KMS-11 (cell line): ENCODE measurements at regions not wholly inside any gene's neighbourhood (a gene's known extent, or its start where the extent isn't known, plus 50 kb on each side); places are given as distances from the start of the nearest gene placed in this dataset.

ENCODE experiments used
- H2AFZ ChIP-seq: fragments of 200-600 bp; sonication (generic); 2 replicates; pipeline ENCODE4 v1.6.1; 2016; ENCODE audit warnings: antibody characterized with exemption, mixed run types, low read depth
- H3K27ac ChIP-seq: fragments of 200-600 bp; sonication (generic); 2 replicates; pipeline ENCODE4 v1.6.1; 2016; ENCODE audit warnings: mild to moderate bottlenecking, mixed run types
- H3K27me3 ChIP-seq: fragments of 200-600 bp; sonication (generic); 2 replicates; pipeline ENCODE4 v1.6.1; 2017; ENCODE audit warnings: mild to moderate bottlenecking, low read depth, mixed run types, moderate library complexity; ENCODE audit not compliant: insufficient read depth
- H3K36me3 ChIP-seq: fragments of 200-600 bp; sonication (generic); 2 replicates; pipeline ENCODE4 v1.6.1; 2017; ENCODE audit warnings: mild to moderate bottlenecking, mixed run types; ENCODE audit not compliant: insufficient read depth
- H3K4me1 ChIP-seq: fragments of 200-600 bp; sonication (generic); 2 replicates; pipeline ENCODE4 v1.6.1; 2016; ENCODE audit warnings: mild to moderate bottlenecking, low read depth, mixed run types; ENCODE audit not compliant: poor library complexity, severe bottlenecking
- H3K4me2 ChIP-seq: fragments of 200-600 bp; sonication (generic); 2 replicates; pipeline ENCODE4 v1.7.0; 2016; ENCODE audit warnings: mild to moderate bottlenecking, mixed run types
- H3K4me3 ChIP-seq: fragments of 200-600 bp; sonication (generic); IDR thresholded peaks from 2 replicates; pipeline ENCODE4 v1.6.1; 2017; ENCODE audit warnings: low read depth, low read length, mixed read lengths; ENCODE audit not compliant: insufficient read depth
- H3K79me2 ChIP-seq: fragments of 200-600 bp; sonication (generic); 2 replicates; pipeline ENCODE4 v1.6.1; 2016; ENCODE audit warnings: low read depth, mixed run types; ENCODE audit not compliant: insufficient read depth
- H3K9ac ChIP-seq: fragments of 200-600 bp; sonication (generic); 2 replicates; pipeline ENCODE4 v1.6.1; 2016; ENCODE audit warnings: mild to moderate bottlenecking, mixed run types
- H4K20me1 ChIP-seq: fragments of 200-600 bp; sonication (generic); 2 replicates; pipeline ENCODE4 v1.6.1; 2016; ENCODE audit warnings: mild to moderate bottlenecking, mixed run types; ENCODE audit not compliant: insufficient read depth
- TF ChIP-seq, protein P1 (sequence below): fragments of 200-600 bp; sonication (generic); conservative IDR thresholded peaks from 2 replicates; pipeline ENCODE4 v1.6.1; 2017; ENCODE audit warnings: low read depth, mild to moderate bottlenecking, antibody characterized with exemption, low read length, moderate library complexity, mixed read lengths

DNA sequence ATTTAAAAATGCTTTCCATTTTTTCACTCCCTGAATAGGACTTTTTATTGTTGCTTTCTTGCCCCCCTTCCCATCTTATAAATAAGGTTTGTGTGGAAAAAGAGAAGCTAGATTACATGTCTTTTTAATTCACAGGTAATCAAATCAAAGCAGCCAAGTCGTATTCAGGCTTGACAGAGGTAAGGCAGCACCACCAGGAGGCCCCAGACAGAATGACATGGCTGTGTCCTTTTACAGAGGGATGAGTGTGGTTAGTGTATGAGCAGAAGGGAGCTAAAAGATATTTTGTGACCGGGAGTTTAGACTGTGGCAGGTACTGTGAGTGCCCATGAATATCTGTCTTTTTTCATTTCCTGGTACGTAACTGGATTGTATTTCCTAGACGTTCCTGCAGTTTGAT, 596.1 kb downstream of the ETNK1 start:
- Histone ChIP-seq H3K4me1 (peaks cover 45% of the 10 kb centered on the region), H4K20me1 (no peaks in the 10 kb centered on the region), H3K79me2 (no peaks in the 10 kb centered on the region), H3K9ac (no peak overlapping the region), H3K27me3 (no peaks in the 10 kb centered on the region), H3K27ac (no peak overlapping the region), H2AFZ (peak overlapping the region; percentile 2; the same call in 1 of the 2 replicates), H3K36me3 (no peaks in the 10 kb centered on the region), H3K4me3 (no peak overlapping the region), H3K4me2 (peak overlapping the region; percentile 53; the same call in 1 of the 2 replicates)
- TF ChIP-seq, protein P1, sequence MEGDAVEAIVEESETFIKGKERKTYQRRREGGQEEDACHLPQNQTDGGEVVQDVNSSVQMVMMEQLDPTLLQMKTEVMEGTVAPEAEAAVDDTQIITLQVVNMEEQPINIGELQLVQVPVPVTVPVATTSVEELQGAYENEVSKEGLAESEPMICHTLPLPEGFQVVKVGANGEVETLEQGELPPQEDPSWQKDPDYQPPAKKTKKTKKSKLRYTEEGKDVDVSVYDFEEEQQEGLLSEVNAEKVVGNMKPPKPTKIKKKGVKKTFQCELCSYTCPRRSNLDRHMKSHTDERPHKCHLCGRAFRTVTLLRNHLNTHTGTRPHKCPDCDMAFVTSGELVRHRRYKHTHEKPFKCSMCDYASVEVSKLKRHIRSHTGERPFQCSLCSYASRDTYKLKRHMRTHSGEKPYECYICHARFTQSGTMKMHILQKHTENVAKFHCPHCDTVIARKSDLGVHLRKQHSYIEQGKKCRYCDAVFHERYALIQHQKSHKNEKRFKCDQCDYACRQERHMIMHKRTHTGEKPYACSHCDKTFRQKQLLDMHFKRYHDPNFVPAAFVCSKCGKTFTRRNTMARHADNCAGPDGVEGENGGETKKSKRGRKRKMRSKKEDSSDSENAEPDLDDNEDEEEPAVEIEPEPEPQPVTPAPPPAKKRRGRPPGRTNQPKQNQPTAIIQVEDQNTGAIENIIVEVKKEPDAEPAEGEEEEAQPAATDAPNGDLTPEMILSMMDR: no peak; the same call in 1 of the 2 replicates

DNA sequence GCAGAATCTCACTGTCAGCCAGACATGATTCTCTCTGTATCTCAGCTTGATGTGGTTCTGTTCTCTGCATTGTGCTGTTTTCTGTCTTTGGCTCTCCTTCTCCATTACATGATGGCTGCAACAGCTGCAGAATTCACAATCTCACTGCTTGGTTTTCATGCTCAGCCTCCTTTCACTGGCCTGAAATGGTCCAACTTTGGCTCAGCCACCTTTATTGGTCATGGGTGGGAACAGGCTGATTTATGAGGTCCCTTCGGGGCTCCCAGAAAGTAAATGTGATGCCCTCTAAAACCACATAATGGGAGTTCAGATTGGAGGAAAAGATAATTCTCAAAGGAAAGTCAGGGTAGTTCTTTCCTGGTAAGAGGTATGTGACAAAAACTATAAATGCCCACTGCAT, 597.0 kb downstream of the ETNK1 start:
- no peaks in the 10 kb centered on the region for H3K79me2 ChIP-seq
- peak overlapping the region; percentile 53 for H3K4me2 ChIP-seq
- H3K27ac ChIP-seq: peak overlapping the region; percentile 53
- H3K4me3 ChIP-seq: no peak overlapping the region
- H3K36me3 ChIP-seq: no peaks in the 10 kb centered on the region
- TF ChIP-seq, protein P1: no peak
- no peaks in the 10 kb centered on the region for H3K27me3 ChIP-seq
- no peak overlapping the region for H3K9ac ChIP-seq
- H4K20me1 ChIP-seq: no peaks in the 10 kb centered on the region
- peak overlapping the region; percentile 53 for H2AFZ ChIP-seq
- peaks cover 45% of the 10 kb centered on the region for H3K4me1 ChIP-seq

DNA sequence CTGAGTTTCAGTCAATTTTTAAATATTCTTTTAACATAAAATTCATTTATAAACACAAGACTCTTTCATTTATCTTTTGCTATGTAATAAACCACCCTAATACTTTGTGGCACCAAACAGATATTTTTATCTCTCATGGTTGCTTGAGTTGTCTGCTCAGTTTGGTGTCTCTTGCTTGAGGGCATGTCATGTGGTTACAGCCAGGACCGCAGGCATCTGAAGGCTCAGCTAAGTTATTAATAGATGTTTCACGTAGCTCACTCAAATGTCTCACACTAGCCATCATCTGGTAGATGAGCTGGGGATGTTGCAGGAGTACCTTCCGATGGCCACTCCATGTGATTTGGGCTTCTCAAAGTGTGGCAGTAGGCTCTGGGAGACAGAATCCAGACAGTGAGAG, 597.8 kb downstream of the ETNK1 start:
- Histone ChIP-seq H3K27ac (peak overlapping the region; percentile 53), H2AFZ (peak overlapping the region; percentile 53), H3K4me3 (no peak overlapping the region), H3K9ac (no peak overlapping the region), H3K4me2 (peak overlapping the region; percentile 53), H3K79me2 (no peaks in the 10 kb centered on the region), H4K20me1 (no peaks in the 10 kb centered on the region), H3K27me3 (no peaks in the 10 kb centered on the region), H3K4me1 (peaks cover 45% of the 10 kb centered on the region), H3K36me3 (no peaks in the 10 kb centered on the region)
- TF ChIP-seq, protein P1: no peak

DNA sequence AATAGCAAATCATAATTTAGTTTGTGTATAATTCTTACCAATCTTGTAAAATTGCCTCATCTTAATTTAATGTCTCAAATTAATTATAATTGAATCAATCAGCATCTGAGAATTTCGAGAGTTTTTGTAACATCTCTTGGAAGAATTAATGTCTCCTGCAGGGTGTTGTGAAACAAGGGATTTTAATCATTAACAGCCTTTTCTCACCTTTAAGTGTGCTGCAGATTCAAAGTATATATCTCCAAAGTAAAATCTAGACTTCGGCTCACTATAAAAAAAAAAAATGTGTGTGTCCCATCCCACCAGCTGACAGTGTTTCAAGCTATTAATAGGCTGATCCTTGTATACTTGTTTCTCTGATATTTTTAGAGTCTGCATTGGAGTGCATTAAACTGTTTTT, 603.1 kb downstream of the ETNK1 start:
- TF ChIP-seq, protein P1: no peak
- H3K27me3 ChIP-seq: no peaks in the 10 kb centered on the region
- H3K4me3 ChIP-seq: no peak overlapping the region
- no peak overlapping the region for H3K27ac ChIP-seq
- no peak overlapping the region for H3K9ac ChIP-seq
- peaks cover 15% of the 10 kb centered on the region for H3K4me1 ChIP-seq
- H2AFZ ChIP-seq: no peak overlapping the region
- H3K4me2 ChIP-seq: no peak overlapping the region
- no peaks in the 10 kb centered on the region for H3K36me3 ChIP-seq
- H3K79me2 ChIP-seq: no peaks in the 10 kb centered on the region
- H4K20me1 ChIP-seq: no peaks in the 10 kb centered on the region
